DMS153 treated with DMSO at 0.1 percent for 48 hours (cell line): ENCODE measurements at regions not wholly inside any gene's neighbourhood (a gene's known extent, or its start where the extent isn't known, plus 50 kb on each side); places are given as distances from the start of the nearest gene placed in this dataset.

Source experiments
- DNase-seq: peaks from one replicate; lab custom pipeline; 2025; ENCODE audit not compliant: unreplicated experiment; lab: John Stamatoyannopoulos, UW

DNA sequence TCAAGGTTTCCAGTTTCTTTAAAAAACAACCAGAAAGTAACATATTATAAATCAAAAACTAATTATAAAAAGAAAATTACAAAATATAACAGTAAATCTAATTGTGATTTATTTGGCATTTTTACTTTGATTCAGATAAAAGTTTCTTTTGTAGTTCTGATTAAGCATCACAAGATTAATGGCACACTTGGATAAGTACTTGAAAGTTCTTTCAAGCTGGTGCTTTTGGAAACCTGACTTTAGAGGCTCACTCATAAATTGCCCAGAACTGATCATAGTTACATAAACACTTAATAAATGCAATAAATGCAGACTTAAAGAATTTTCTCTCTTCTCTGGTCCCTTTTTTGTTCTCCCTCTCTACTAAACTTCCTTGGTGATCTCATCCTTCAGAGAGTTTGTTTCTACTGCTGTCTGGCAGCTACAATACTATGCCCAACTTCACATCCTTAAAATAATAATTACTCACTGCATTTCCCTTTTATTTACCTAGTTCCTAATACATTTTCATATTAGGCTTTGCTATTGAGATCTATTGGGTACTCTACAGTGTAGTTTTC is 1417.0 kb downstream of the EFNB2 start:
- no peak for DNase-seq

DNA sequence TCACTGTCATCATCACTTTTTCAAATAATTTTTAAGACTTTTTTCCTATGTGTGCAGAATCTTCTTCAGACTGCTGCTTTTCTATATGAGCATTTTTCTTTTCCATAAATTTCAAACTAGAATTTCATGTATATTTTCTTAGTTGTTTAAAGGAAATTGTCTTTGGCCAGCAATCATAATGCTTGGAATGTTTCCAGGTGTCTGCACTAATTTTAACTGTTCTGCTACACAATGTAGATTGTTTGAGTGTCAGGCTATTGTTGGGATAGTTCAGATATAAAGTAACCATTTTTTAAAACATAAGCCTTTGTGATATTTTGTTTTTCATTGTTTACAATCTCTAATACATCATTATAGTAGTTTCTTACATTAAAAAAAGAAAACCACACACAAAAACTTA is 1418.5 kb downstream of the EFNB2 start:
- DNase-seq = no peak

DNA sequence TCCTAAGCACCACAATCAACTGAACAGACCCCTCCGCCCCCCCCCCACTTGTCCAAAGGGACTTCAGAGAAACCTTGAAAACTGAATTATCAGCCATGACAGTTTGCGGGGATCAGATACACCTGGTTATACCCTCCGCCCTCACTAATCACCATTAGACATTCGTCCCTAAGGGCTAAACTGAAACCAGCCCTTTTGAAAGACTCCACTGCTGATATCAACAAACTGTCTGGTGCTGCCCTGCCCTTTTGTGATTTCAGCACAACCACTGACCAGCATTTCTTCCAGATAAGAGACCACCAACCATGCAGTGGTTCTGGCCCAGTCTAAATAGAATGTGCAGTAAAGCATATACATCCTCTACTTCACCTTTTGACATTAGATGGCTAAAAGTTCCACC is 1422.9 kb downstream of the EFNB2 start:
- no peak for DNase-seq

DNA sequence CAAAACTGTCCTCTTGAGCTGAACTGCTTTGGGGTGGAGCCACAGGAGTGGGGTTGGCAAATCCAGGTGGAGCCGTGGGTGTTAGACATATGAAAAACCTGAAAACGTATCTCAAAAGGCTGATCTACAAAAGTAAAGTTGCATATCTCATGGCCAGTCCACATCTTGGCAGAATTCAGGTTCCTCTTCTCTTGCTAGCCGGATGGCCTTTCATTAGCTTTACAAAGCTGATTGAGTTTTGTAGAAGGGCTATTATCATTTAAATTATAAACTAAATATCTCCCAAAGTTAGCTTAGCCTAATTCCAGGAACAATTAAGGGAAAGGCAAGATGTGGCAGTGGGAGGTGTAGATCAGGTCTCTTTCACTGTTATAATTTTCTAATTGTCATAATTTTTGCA is 1427.7 kb downstream of the EFNB2 start:
- no peak for DNase-seq

DNA sequence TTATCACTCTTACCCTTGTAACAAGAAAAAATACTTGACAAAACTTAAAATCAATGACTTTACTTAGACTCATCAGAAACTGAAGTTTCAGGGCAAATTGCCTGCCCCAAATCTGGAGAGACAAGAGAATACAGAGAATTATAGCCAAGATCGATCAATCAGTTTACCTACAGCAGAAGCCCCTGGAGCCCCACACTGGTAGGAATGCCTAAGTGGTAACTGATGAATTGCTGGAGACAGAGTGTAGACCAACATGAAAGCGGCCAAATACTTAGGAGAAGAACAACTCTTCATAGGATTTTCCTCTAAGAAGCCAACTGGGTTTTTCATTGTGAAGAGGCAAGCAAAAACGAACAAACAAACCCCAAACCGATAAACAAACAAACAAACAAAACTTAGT is 1430.0 kb downstream of the EFNB2 start:
- no peak for DNase-seq

DNA sequence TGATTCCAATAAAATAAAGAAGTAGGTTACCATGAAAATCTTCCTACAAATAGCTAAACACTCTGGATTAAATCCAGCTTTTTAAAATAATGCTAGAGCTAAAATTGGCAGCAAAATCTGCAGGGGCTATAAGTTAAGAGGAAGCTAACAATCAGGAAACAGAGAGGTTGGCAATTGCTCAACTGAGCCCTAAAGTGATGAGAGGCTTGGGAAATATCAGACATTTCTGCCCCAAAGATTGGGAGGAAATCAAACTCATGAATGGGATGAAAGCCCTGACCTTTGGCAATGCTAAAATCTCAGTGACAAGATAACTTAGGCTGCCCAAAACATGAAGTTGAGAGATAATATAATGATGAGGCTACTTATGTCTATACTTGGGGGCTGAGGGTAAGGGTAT is 1437.9 kb downstream of the EFNB2 start:
- no peak for DNase-seq

DNA sequence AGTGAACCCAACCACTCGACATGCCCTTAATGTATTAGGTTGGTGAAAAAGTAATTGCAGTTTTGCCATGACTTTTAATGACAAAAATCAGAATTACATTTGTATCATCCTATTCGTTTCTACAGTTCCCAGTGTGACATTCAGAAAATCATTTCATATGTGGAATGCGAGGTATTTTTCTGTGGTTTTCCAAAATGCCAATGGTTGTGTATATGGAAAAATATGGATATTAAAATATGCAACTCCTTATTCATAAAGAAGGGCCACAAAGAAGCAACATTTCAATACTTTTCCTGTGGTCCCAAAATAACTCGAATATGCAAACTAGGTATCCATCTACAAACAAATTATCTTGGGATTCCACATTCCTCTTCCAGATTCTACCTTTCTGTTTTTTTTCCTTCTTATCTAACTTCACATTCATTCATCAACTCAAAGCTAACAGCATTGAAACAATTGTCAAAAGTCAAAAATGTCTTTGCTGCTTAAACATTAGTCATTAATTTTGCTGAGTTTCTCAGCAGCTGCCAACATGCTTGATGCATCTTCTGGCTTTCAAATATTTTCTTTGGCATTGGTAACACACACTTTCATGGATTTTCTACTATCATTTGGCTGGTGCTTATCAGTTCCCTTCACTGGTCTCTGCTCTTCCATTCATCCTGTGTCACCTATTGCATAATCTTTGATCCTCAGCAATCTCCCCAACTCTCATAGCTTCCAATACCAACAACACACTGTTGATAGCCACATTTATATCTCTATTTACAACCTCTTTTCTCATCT is 1445.4 kb downstream of the EFNB2 start:
- DNase-seq = no peak

DNA sequence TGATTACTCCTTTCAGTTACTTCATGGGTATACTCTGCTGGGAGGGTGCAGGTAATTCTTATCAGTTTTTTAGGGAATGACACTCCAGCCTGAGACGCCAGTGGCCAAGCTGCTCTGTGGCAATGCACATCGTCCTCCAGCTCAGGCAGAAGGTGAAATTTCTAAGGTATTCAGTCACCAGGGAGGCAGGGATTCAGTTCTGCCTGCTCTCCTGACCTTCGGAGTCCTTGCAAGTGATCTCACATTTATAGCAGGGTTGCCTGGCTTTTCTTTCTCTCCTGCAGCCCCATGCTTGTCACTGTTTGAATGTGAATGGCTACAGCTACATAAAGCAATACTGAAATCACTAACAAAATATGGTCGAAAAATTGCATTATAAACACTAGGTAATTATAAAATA is 1447.5 kb downstream of the EFNB2 start:
- DNase-seq = no peak

DNA sequence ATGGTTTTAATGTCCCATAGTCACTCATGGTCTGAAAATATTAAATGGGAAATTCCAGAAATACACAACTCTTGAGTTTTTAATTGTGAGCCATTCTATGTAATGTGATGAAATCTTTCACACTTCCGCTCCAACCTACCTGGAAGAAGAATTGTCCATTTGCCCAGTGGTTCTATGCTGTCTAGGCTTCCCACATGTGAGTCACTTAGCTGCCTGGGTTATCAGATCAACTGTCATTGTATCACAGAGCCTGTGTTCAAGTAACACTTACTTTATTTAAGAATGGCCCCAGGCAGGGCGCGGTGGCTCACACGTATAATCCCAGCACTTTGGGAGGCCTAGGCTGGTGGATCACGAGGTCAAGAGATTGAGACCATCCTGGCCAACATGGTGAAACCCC is 1450.5 kb downstream of the EFNB2 start:
- no peak for DNase-seq

DNA sequence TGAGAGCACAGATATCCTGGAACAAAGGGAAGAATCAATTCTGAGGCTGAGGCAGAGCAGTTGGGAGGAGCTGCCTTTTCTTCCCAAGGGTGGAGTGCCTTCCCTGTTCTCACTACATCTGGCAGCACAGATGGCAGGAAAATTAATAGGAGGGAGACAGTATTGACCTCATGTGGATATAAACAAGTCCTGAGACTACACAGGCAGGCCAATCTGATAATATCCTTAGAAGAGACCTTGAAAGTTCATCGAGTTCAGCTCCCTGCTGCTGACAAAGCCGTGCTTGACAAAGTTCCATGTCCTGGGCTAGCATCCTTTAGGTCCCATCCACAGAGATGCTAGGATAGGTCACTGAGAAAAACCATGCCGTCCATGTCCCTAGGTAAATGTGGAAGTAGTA is 1451.5 kb downstream of the EFNB2 start:
- no peak for DNase-seq

DNA sequence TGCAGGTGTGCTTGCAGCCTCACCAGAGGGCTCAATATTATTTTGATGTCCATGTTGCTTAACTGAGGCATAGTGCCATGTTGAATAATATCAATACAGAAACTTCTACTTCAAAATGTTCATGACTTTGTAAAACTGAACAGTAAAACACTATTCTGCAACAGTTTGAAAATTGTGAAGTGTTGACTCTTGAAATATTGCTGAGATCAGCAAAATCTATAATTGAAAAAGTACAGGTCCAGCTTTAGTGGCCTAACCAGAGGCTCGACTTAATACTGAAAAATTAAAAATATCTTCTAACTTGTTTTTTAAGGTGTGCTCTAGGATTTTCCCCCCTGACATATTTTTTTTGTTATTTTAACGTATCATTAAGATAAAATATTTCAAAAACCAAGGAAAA is 1460.7 kb downstream of the EFNB2 start:
- no peak for DNase-seq

DNA sequence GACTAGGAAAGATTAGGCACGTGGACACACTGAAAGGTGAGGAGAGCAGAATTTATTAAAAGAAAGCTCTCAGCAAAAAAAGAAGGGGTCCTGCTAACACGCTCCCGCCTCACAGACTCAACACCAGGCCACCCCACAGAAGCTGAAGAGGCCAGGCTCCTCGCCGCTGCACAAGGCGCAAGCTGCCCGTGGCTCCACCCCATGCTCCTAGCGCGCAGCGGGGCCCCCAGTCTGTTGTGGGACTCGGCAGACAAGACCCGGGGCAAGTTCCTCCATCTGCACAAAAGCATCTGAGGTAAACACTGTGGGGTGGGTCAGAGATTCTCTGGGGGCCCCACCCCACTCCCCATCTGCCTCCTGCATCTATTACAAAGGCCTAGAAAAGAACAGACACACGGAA is 1462.4 kb downstream of the EFNB2 start:
- no peak for DNase-seq

DNA sequence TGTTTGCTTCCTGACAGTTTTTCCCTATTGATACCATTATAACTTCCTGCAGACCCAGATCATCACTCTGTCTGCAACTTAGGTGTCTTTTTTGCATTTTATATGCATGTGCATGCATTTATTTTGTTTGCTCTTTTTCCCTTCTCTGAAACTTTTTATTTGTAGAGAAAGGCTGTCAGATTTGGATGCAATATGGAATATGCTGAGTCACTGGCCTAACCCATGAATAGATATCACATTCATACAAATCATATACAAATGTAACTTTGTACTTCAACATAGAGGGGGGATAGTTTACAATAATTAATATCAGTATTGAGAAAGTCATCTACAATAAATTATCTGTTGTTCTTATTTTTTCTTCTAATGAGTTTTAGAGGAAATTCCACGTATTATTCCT is 1465.0 kb downstream of the EFNB2 start:
- DNase-seq = no peak

DNA sequence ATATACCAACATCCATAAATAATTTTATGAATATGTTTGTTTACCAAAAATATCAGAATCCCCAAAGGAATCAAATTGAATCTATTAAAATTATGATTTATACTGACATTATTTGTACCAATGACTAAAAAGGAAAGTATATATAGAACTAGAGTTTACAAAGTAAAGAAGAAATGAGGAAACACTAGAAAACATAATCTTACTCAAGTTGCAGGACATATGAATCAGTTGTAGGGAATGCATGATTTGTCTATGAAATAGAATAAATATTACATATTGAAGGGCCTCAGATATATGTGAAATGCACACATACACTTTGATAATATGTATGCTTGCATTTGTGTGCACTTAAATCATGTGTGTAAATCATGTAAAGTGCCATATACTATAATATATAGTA is 1466.4 kb downstream of the EFNB2 start:
- DNase-seq = no peak

DNA sequence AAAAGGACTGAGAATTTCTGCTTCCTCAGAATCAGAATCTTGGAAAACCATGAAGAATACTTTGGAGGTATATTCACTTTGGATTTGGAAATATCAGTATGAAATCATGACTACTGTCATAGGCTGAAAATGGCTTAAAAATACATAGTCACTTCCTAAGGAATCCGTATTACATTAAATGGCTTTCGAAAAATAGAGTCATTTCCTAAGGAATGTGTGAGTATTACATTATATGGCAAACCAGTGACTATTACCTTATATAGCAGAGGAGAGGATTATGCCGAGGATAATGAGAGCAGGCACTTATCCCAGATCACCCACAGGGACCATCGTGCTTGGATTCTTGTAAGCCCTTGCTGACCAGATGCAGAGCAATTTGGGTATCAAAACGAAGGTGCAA is 1471.8 kb downstream of the EFNB2 start:
- no peak for DNase-seq

DNA sequence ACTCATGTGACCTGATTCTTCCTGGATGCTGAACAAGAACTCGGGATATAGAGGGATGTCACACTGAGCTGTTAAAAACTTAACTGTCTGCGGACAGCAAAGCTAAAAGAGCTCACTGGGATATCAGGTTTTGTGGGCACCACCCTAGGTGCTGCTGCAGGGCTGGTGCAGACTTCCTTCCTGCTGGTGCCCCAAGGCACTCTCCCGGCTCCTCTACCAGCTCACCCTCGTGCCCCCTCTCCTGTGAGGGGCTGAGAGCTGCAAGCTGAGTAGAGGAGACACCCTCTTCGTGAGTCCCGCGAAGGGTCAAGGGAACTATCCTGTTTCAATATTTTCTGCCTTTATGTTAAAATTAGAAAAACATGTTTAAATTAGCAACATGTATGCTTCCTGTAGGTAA is 1475.7 kb downstream of the EFNB2 start:
- DNase-seq = no peak

DNA sequence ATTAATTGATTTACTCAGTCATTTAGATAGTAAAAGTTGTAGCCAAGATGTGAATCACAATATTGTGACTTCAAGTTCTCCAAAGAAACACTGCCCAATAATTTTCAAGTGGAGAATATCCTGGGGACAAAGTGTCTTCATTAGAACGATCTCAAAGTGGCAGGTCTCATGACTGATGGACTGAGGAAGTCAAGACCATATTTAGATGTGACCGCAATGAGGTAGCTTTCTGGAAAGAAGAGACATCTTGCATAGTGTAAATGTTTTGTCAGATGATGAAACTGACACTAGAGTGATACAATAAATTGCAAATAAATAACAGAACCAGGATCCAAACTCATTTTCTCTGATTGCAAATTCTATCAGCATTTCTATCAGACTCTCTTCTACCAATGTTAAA is 1476.9 kb downstream of the EFNB2 start:
- DNase-seq = no peak

DNA sequence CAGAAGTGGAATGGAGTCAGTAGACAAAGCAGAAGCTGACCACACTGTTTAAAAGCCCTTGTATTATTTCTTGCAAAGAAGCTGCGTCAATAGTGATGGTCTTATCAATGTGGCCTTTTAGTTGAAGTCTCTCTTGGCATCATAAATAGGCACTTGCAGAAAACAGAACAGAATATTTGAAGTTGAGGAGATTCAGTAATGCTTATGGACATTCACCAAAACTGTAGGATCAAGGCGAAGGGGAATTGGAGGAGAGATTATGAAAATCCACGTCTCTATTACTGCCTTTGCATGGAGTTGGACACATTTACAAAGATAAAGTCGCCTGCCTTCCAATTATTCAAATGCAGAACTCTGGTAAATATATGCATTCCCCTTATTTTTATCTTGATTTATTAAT is 1482.8 kb downstream of the EFNB2 start:
- DNase-seq = no peak

DNA sequence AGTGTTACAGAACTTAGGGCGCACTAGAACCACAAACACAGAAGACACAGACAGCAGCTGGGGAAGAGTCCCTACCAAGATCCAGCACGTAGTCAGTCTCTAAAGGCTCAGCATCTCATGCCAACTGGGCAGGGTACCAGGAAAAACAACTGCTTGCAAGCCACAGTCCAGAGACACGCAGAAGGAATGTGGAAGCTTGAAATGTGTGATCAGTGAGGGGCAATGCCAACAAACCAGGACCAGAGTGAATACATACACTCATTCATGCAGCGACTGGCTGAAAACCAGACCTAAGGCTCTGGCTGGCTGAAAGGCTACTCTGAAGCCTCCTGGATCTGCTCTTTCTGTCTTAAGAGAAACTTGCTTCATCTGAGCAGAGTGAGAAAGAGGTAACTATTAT is 1484.8 kb downstream of the EFNB2 start:
- DNase-seq = no peak

DNA sequence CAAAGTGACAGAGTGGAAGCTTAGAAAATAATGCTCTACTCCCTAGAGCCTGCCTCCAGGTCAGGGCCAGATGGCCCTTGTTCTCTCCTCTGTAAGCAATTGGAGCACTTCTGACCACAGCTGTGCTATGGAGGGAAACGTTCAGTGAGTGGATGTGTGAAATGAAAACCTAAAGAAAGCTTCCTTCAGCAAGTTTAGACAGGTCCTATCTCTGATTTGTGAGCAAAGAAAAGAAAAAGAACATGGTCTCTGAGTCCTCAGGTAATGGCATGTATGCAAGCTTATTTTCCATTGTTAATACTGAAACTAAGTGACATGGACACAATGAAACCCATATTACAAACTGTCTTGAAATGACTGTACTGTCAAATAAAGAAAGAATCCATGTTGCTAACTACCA is 1486.8 kb downstream of the EFNB2 start:
- no peak for DNase-seq

DNA sequence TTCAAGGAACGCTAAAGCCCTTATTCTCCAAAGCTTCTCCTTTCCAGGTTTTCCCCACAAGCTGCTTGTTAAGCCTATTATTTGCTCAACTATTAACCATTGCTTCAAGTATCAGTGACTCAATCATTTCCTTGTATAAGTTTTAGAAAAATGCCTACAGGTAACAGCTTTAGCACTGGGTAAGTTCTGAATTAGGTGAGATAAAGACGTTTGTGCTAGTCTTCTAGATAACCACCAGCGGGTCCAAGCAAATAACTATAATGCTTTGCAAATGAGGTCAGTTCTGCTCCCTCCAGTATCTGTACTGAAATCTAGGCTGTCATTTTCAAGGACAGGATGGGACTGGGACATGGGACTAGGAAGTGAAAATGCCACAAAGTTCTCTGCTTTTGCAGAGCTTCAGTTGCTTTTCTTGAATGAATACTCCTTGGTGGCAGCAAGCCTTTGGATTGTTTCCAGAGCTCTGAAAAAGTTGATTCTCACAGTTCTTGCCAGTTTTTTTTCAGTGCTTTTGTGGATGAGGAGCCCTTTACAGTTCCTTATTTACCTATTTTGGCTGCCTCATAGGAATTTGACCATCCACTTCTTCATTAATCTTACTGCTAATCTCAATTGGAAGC is 1487.7 kb downstream of the EFNB2 start:
- no peak for DNase-seq

DNA sequence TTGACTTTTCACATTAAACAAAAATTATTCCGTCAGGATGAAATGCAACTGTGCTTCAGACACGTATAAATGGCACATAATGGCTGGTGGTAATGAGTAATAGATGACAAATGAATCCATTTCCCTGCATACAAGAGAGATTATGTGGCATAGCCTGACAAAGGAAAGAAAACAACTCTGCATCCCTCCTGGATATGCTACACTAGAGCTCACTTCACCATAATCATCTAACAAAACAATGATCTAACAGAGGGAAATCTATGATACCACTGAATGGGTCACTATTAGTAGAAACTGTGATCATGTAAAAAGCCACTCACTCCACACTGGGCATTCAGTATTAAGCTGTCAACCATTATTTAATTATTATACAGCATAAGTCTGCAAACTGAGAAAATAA is 1498.4 kb downstream of the EFNB2 start:
- no peak for DNase-seq

DNA sequence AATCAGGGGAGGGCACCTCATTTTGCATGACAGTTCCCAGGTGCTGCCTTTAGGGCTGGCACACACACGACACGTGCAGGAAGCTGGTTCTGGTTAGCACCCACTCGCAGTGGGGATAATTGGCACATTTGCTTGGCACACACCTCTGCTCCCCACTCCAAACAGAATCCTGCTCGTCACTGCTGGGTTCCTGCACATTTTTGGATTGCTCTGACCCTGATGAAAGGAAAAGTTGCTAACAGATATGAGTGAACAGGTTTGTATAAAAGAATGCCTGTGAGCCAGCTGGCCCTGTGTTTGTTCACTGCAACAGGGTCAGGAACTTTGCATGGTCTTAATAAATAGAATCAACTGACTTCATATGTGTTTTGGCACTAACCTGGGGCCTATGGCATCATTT is 1500.4 kb downstream of the EFNB2 start:
- no peak for DNase-seq
